ENCODE measurements at regions not wholly inside any gene's neighbourhood (a gene's known extent, or its start where the extent isn't known, plus 50 kb on each side); places are given as distances from the start of the nearest gene placed in this dataset.

DNA sequence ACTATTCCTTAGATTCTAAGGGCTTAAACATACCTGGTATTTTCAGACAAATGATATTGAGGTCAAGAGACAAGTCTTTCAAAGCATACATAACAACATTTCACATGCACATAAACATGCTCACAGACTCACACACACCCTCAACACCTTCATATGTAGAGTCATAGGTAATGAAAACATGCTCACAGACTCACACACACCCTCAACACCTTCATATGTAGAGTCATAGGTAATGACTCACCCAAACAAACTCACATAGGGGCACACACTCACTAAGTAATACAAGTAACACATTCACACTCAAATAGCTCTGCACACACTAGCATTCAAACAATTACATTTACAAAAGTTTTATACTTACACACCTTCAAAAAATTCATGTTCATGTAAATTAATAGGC lies 975.5 kb downstream of the TMEM121 start:
- TF ChIP-seq YY1 (IDR thresholded peaks at IDR 0.05; ENCODE audit: insufficient read depth, insufficient read length) (no peak), ZNF274 (IDR thresholded peaks at IDR 0.05; ENCODE audit: low read depth, low read length) (no peak), SUZ12 (IDR thresholded peaks at IDR 0.05; ENCODE audit: extremely low read depth, insufficient read depth, insufficient read length) (no peak)
- no peak for DNase-seq (ENCODE audit: low read depth, low spot score)
- Histone ChIP-seq H3K9ac (ENCODE audit: insufficient read length, low read depth) (no peak overlapping the region), H3K9me3 (ENCODE audit: insufficient read depth, low read length) (no peaks in the 10 kb centered on the region), H3K27me3 (ENCODE audit: insufficient read depth, insufficient read length) (peaks cover 5% of the 10 kb centered on the region), H3K4me3 (ENCODE audit: insufficient read length, low read depth) (no peak overlapping the region), H3K4me1 (ENCODE audit: insufficient read depth, insufficient read length) (no peaks in the 10 kb centered on the region), H3K36me3 (ENCODE audit: insufficient read depth, insufficient read length, low read length) (no peaks in the 10 kb centered on the region)

DNA sequence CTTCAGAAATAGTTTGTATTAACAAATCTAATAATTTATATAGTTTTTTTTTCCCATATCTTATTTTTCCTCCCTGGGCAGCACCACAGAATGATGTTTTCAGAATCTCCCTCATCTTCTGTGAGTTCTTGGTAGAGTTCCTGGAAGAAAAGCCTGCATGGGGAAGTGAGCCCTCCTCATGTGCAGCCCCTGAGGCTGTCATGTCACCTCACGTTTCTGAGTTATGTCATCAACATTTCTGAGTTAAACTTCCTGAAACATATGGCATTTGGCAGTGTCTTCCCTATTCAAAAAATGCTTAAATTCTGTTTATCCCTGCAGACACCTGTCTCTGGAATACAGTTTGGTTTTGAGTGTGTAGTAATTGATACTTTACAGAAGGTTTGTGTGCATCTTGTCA lies 979.0 kb downstream of the TMEM121 start:
- DNase-seq (ENCODE audit: low read depth, low spot score) = no peak
- TF ChIP-seq YY1 (IDR thresholded peaks at IDR 0.05; ENCODE audit: insufficient read depth, insufficient read length) (no peak), SUZ12 (IDR thresholded peaks at IDR 0.05; ENCODE audit: extremely low read depth, insufficient read depth, insufficient read length) (no peak), ZNF274 (IDR thresholded peaks at IDR 0.05; ENCODE audit: low read depth, low read length) (no peak)
- H3K27me3 ChIP-seq (ENCODE audit: insufficient read depth, insufficient read length) = peaks cover 5% of the 10 kb centered on the region
- H3K4me1 ChIP-seq (ENCODE audit: insufficient read depth, insufficient read length) = no peaks in the 10 kb centered on the region
- no peak overlapping the region for H3K4me3 ChIP-seq (ENCODE audit: insufficient read length, low read depth)
- no peaks in the 10 kb centered on the region for H3K9me3 ChIP-seq (ENCODE audit: insufficient read depth, low read length)
- no peak overlapping the region for H3K9ac ChIP-seq (ENCODE audit: insufficient read length, low read depth)
- no peaks in the 10 kb centered on the region for H3K36me3 ChIP-seq (ENCODE audit: insufficient read depth, insufficient read length, low read length)

- peaks cover 5% of the 10 kb centered on the region for H3K27me3 ChIP-seq (ENCODE audit: insufficient read depth, insufficient read length)
- DNase-seq (ENCODE audit: low read depth, low spot score) = no peak
- H3K4me1 ChIP-seq (ENCODE audit: insufficient read depth, insufficient read length) = no peaks in the 10 kb centered on the region
- TF ChIP-seq YY1 (IDR thresholded peaks at IDR 0.05; ENCODE audit: insufficient read depth, insufficient read length) = no peak
- no peak for TF ChIP-seq SUZ12 (IDR thresholded peaks at IDR 0.05; ENCODE audit: extremely low read depth, insufficient read depth, insufficient read length)
- TF ChIP-seq ZNF274 (IDR thresholded peaks at IDR 0.05; ENCODE audit: low read depth, low read length) = no peak
- H3K9ac ChIP-seq (ENCODE audit: insufficient read length, low read depth) = no peak overlapping the region
- H3K36me3 ChIP-seq (ENCODE audit: insufficient read depth, insufficient read length, low read length) = no peaks in the 10 kb centered on the region
- H3K9me3 ChIP-seq (ENCODE audit: insufficient read depth, low read length) = no peaks in the 10 kb centered on the region
- H3K4me3 ChIP-seq (ENCODE audit: insufficient read length, low read depth) = no peak overlapping the region
Measured at GRCh38 chr14:106506881-106507305, 980.5 kb downstream of the TMEM121 start.

DNA sequence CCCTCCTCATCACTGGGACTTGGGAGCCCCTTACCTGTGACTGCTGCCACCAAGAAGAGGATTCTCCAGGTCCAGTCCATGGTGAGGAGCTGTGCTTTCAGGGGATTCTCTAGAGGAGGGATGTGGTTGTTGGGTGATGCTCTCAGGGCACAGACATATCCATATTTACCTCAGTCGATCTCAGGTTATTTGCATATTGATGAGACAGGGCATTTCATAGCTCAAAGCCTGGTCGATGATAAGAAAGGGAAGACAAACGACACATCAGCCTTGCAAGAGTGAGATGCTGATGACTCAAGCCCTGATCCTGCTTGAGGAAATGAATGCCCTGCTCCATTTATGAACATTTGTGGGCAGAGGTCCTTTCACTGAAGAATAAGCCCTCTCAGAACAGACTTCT lies 981.0 kb downstream of the TMEM121 start:
- Histone ChIP-seq H3K9ac (ENCODE audit: insufficient read length, low read depth) (no peak overlapping the region), H3K4me3 (ENCODE audit: insufficient read length, low read depth) (no peak overlapping the region), H3K27me3 (ENCODE audit: insufficient read depth, insufficient read length) (peaks cover 5% of the 10 kb centered on the region), H3K9me3 (ENCODE audit: insufficient read depth, low read length) (no peaks in the 10 kb centered on the region), H3K36me3 (ENCODE audit: insufficient read depth, insufficient read length, low read length) (no peaks in the 10 kb centered on the region), H3K4me1 (ENCODE audit: insufficient read depth, insufficient read length) (no peaks in the 10 kb centered on the region)
- DNase-seq (ENCODE audit: low read depth, low spot score) = no peak
- TF ChIP-seq YY1 (IDR thresholded peaks at IDR 0.05; ENCODE audit: insufficient read depth, insufficient read length) = no peak

GRCh38 chr14:106508216-106508615 lies 981.8 kb downstream of the TMEM121 start:
- H3K4me1 ChIP-seq (ENCODE audit: insufficient read depth, insufficient read length) = no peaks in the 10 kb centered on the region
- H3K36me3 ChIP-seq (ENCODE audit: insufficient read depth, insufficient read length, low read length) = no peaks in the 10 kb centered on the region
- H3K27me3 ChIP-seq (ENCODE audit: insufficient read depth, insufficient read length) = peaks cover 5% of the 10 kb centered on the region
- H3K4me3 ChIP-seq (ENCODE audit: insufficient read length, low read depth) = no peak overlapping the region
- no peak overlapping the region for H3K9ac ChIP-seq (ENCODE audit: insufficient read length, low read depth)
- TF ChIP-seq SUZ12 (IDR thresholded peaks at IDR 0.05; ENCODE audit: extremely low read depth, insufficient read depth, insufficient read length) = no peak
- no peak for TF ChIP-seq ZNF274 (IDR thresholded peaks at IDR 0.05; ENCODE audit: low read depth, low read length)
- TF ChIP-seq YY1 (IDR thresholded peaks at IDR 0.05; ENCODE audit: insufficient read depth, insufficient read length) = no peak
- no peaks in the 10 kb centered on the region for H3K9me3 ChIP-seq (ENCODE audit: insufficient read depth, low read length)
- DNase-seq (ENCODE audit: low read depth, low spot score) = no peak

- no peak for TF ChIP-seq YY1 (IDR thresholded peaks at IDR 0.05; ENCODE audit: insufficient read depth, insufficient read length)
- TF ChIP-seq SUZ12 (IDR thresholded peaks at IDR 0.05; ENCODE audit: extremely low read depth, insufficient read depth, insufficient read length) = no peak
- TF ChIP-seq ZNF274 (IDR thresholded peaks at IDR 0.05; ENCODE audit: low read depth, low read length) = no peak
- no peak for DNase-seq (ENCODE audit: low read depth, low spot score)
- H3K27me3 ChIP-seq (ENCODE audit: insufficient read depth, insufficient read length) = peaks cover 5% of the 10 kb centered on the region
- H3K9ac ChIP-seq (ENCODE audit: insufficient read length, low read depth) = no peak overlapping the region
- no peaks in the 10 kb centered on the region for H3K36me3 ChIP-seq (ENCODE audit: insufficient read depth, insufficient read length, low read length)
- no peaks in the 10 kb centered on the region for H3K9me3 ChIP-seq (ENCODE audit: insufficient read depth, low read length)
- no peaks in the 10 kb centered on the region for H3K4me1 ChIP-seq (ENCODE audit: insufficient read depth, insufficient read length)
- no peak overlapping the region for H3K4me3 ChIP-seq (ENCODE audit: insufficient read length, low read depth)
Measured at GRCh38 chr14:106509176-106509575, 982.8 kb downstream of the TMEM121 start.

DNA sequence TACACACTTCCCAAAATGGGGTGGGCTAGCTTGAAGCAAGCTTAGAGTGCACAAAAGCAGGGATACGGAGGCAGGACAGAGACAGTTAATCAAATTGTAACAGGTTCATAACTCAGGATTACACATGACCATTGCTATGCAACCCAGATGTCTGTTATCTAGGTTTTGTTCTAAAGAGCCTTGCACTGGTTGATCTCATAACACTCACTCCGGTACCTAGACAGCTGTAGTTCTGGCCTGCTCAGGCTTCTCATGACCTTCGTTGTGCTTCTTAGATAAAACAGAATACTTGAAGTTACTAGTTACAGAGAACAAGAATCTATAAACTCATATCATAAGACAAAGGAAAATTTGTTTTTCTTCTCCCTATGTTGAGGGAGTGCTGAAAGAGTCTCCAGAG lies 983.4 kb downstream of the TMEM121 start:
- no peak overlapping the region for H3K9ac ChIP-seq (ENCODE audit: insufficient read length, low read depth)
- TF ChIP-seq ZNF274 (IDR thresholded peaks at IDR 0.05; ENCODE audit: low read depth, low read length) (no peak), SUZ12 (IDR thresholded peaks at IDR 0.05; ENCODE audit: extremely low read depth, insufficient read depth, insufficient read length) (no peak), YY1 (IDR thresholded peaks at IDR 0.05; ENCODE audit: insufficient read depth, insufficient read length) (no peak)

More for the DNA sequence above, 983.4 kb downstream of the TMEM121 start:
- no peaks in the 10 kb centered on the region for H3K4me1 ChIP-seq (ENCODE audit: insufficient read depth, insufficient read length)
- H3K27me3 ChIP-seq (ENCODE audit: insufficient read depth, insufficient read length) = no peaks in the 10 kb centered on the region
- no peaks in the 10 kb centered on the region for H3K9me3 ChIP-seq (ENCODE audit: insufficient read depth, low read length)
- no peak for DNase-seq (ENCODE audit: low read depth, low spot score)
- H3K4me3 ChIP-seq (ENCODE audit: insufficient read length, low read depth) = no peak overlapping the region
- H3K36me3 ChIP-seq (ENCODE audit: insufficient read depth, insufficient read length, low read length) = no peaks in the 10 kb centered on the region

All from NT2/D1 (cell line).